ENCODE measurements at regions not wholly inside any gene's neighbourhood (a gene's known extent, or its start where the extent isn't known, plus 50 kb on each side); places are given as distances from the start of the nearest gene placed in this dataset.
"Not testable (repeated sequence)": the region's sequence is repeated elsewhere in the genome, so short reads cannot be mapped to it uniquely, and the experiment has no call there.

GRCh38 chrX:65451663-65452062 lies 82.9 kb downstream of the LAS1L start:
- peak; percentile 36 for DNase-seq

- DNase-seq: no peak
Measured at GRCh38 chrX:65420154-65420553, 114.4 kb downstream of the LAS1L start.

GRCh38 chrX:65407662-65408061 lies 126.9 kb downstream of the LAS1L start:
- DNase-seq: not testable (repeated sequence)

- no peak for DNase-seq
Measured at GRCh38 chrX:65407157-65407626, 127.4 kb downstream of the LAS1L start.

- no peak for DNase-seq
Measured at GRCh38 chrX:65406532-65406931, 128.1 kb downstream of the LAS1L start.

- no peak for DNase-seq
Measured at GRCh38 chrX:65392284-65392683, 142.3 kb downstream of the LAS1L start.

GRCh38 chrX:65389120-65389519 lies 145.5 kb downstream of the LAS1L start:
- DNase-seq: not testable (repeated sequence)
